Left ventricle myocardium superior (tissue), 1 donor: ENCODE measurements at regions not wholly inside any gene's neighbourhood (a gene's known extent, or its start where the extent isn't known, plus 50 kb on each side); places are given as distances from the start of the nearest gene placed in this dataset.
A peak's percentile ranks its signal among the peaks of the same experiment; 100 is the strongest.

Experiments used
- ATAC-seq: fragments of 200-7000 bp; cut with Tn5 transposase; one replicate; pipeline ENCODE4 v1.9.1; 2020; ENCODE audit warnings: mild to moderate bottlenecking, moderate library complexity
- DNase-seq: peaks from one replicate; pipeline ENCODE4 v3.0.0-alpha.2; 2020
- intact Hi-C: fragments of 100-400 bp; cut with micrococcal nuclease; formaldehyde crosslinking; loops from one replicate; pipeline ENCODE4 v1.11.0; 2022
- donor health status: DM: no; HTN: yes; CAD: no; lungs with severe emphysema.

DNA sequence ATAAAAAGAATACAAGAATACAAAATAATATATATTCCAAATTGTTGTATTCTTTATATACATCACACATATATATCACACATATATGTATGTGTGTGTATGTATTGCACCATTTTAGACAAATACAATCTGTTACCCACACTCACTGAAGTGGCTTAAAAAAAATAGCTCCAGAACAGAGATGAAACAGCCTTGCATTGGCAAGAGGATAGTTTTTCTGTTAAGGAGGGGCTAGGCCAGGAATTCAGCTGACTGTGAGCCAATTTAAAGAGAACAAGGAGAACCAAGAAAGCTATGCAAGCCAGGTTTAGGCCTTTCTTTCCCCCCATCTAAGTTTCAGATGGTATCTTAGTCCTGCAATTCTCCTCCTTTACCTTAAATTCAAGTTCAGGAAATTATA, 257.5 kb downstream of the MZT1 start:
- no peak for DNase-seq
- intact Hi-C loops = no loop called here
- ATAC-seq = no peak

DNA sequence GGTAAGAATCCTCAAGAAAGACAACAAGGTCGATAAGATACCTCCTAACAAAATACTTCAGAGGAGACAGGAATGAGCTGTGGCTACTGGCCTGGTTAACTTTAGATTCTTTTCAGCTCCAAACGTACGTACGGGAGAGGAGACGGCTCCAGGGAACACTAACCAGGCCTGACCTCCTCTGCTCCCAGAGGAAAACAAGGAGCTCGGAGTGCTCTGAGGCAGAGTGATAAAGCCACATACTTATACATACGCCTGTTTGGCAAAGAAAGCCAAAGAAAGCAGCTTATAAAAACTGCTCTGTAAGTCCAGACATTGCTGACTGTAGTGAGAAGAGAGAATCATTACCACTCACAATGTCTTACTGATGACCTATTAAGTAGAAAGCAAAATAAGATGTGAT, 263.9 kb downstream of the MZT1 start:
- peak; percentile 79 for ATAC-seq

DNA sequence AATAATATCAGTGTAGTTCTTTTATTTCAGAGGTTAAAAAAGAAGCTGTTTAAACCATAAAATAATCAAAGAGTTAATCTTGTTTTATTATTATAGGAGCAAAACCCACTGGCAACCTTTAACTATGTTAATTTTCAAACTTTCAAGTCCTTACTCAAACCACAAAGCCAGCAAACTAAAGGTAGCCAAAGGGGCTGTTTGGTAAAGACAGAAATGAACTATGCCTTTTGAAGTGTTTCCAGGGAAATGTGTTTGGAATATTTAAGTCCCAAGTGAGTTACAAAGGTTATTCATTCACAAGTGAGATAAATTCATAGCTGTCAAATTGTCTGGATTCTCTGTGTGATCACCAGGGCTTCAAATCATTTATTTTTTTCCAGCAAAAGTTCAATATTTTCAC, 264.7 kb downstream of the MZT1 start:
- no peak for ATAC-seq
- intact Hi-C loops = no loop called here
- no peak for DNase-seq

More for the DNA sequence above, 263.9 kb downstream of the MZT1 start:
- no peak for DNase-seq
- intact Hi-C loops = no loop called here

DNA sequence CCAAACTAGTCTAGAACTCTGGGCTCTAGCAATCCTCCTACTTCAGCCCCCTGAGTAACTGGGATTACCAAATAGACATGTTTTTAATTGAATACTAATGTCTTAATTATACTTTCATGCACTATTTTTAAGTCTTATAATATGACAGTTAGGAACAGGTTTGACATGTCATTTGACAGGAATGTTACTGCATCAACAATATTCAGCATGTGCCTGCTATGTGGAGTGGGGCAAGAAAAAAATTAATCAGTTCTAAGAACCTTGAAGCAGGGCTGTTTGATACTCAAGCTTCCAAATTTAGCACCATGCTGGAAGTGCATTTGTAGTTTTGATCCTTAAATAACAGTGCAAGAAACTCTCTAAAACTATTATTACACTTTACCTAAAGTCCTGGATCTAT, 265.3 kb downstream of the MZT1 start:
- intact Hi-C loops = no loop called here
- no peak for DNase-seq

DNA sequence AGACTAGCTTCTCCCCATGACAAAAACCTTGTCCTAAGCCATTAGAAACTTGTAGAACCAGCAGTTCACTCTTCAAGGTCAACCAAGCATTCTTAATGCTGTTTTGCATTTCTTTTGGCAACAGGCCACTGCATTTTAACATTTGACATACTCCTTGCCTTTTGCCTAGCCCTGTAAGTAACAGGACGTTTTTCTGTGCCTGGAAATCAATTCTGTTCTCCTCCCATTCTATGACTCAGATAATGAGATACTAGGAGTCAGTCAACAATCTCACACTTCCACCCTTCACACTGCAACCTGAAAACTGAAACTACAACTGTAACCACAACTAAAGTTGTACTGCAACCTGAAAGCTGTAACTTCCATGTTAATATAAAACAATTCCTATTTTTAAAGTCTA, 268.7 kb downstream of the MZT1 start:
- ATAC-seq = no peak

More for the DNA sequence above, 265.3 kb downstream of the MZT1 start:
- ATAC-seq = no peak

DNA sequence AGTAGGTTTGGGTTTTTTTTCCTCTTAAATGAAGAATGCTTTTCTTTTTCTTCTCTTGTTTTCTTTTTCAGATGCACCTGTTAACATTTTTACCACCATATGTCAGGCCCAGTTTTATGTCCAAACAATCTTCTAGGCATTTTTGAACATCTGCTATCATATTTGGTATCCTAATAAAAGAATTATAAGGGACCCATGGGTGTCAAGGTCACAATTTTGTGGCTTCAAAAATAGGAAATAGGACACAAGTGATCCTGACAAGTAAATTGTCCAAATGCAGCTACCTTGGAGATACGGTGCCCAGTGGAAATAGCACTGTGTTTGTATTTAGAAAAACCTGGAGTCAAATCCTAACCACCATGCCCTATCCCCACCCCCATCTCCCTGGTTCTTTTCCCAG, 270.3 kb downstream of the MZT1 start:
- intact Hi-C loops = no loop called here
- no peak for DNase-seq
- ATAC-seq = no peak

More for the DNA sequence above, 268.7 kb downstream of the MZT1 start:
- intact Hi-C loops = no loop called here
- DNase-seq = no peak

DNA sequence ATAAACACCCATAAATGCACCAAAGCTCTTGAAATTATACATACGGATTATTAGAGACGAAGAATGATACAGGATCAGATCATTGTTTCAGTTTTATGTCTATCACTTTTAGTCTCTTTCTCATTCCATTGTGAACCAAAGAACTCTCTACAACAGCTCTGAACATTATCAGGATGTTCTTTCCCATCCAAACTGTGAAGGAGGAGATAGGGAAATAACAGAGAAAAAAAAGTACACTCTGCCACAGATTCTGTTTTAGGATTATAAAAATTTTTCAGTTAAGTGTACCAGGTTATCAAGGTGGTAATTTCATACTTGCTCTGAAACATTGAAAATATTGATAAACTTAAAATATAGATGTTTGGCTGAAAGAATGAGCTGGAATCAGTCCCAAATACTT, 270.9 kb downstream of the MZT1 start:
- no peak for DNase-seq
- intact Hi-C loops = no loop called here
- ATAC-seq = no peak

DNA sequence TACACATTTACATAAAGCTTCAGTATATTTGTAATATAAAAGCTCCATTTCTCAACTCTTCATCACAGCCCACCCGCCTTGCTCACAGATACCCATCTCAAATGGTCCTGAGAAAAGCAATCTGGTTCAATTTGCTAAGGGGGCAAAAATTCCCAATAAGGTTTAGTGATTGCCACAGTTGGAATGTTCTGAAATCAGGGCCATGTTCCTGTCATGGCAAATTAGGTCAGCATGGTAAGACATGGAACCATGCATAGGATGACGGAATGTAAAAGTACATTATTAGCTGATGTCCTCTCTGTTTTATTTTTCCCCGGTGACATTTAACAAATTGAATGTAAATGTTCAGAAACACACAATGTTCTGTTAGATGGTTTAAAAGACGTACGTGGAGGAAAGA, 274.3 kb downstream of the MZT1 start:
- no peak for DNase-seq
- ATAC-seq = no peak
- intact Hi-C loops = no loop called here

DNA sequence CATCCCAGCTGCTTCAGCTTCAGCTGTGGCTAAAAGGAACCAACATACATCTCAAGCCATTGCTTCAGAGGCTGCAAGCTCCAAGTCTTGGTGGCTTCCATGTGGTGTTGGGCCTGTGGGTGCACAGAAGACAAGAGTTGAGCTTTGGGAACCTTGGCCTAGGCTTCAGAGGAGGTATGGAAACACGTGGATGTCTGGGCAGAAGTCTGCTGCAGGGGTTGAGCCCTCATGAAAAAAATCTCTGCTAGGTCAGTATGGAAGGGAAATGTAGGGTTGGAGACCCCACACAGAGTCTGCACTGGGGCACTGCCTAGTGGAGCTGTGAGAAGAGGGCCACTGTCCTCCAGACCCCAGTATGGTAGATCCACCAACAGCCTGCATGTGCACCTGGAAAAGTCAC, 279.3 kb downstream of the MZT1 start:
- ATAC-seq = no peak
- DNase-seq = no peak
- intact Hi-C loops = no loop called here

DNA sequence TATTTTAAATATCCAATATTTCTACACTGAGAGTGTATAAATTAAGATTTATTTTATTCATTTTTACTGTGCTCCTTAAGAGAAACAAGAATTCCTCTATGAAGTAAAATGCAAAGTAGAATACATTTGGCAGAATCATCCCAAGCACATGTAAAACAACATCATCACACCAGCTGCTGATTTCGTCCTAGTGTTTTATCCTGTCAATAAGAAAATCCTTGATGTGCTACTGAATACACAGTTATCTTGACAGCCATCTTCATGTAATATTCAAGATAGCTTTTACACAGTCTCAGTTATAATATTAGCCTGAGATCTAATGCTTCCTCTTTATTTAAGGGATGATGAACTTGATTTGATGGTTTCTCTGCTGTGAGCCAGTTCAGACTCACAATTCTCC, 282.4 kb downstream of the MZT1 start:
- ATAC-seq (no peak), DNase-seq (no peak)
- intact Hi-C loops = no loop called here

DNA sequence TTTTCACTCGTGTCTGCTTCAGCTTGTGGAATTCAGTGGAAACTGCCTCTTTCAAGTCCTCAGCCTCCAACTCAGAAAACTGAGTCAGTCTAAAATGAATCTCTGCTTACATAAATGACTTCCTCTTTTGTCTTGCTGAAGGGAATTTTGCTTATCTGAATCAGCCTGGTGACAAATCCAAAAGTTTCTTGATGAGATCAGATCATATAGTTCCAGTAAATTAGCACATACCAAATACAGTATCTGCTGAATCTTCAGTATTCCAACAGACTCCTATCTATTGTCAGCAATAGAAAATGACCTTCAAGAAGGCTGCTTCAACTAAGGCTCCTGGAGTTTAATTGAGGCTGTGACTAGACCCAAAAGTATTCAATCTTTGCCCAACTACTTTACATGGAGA, 290.0 kb downstream of the MZT1 start:
- no peak for ATAC-seq
- no peak for DNase-seq
- intact Hi-C loops = no loop called here

DNA sequence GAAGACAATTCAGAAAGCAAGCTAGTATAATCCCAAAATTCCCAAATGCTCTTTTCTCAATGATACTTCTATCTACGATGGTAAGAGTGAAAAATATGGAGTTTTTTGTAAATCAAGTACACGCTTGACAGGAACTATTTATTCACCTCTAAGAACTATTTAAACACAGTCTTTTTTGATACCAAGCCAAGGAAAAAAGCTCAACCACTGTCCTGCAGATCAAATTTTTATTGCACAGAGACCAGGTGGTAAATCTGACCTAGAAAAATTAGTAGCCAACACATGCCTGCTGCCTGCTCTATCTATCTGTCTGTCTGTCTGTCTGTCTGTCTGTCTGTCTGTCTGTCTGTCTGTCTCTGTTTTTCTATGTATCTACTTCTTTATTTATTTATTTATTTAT, 292.2 kb downstream of the MZT1 start:
- intact Hi-C loops = no loop called here
- no peak for ATAC-seq
- DNase-seq = no peak

DNA sequence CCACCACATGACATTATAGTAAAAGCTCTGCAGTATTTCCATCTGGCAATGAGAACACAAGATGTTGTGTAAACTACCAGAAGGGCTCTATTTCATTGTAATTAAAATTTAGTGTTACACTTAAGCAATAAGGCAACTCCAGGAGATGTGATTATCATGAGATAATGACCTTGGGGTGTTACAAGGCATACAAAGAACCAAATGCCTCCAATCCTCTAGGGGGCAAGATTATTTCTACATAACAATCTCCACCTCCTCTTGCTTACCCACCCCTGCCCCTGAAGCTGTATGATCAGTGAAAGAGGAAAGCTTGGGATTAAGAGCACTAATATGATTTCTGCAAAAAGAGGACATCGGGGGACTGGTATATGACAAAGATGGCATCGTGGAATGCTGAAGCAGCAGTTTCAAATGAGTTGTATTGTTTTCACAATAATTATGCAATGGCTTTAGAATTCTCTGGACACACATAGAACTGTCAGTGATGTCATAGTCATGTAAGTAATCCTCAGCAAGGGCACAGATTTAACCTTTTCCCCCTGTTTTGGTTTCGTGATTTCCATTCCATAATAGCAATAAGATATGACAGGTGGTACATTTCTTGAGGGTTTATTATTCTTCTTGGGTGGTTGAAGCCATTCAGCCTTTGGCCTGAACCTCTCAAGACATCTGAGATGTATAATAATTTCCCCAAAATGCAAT, 295.3 kb downstream of the MZT1 start:
- no peak for DNase-seq
- intact Hi-C loops = no loop called here
- no peak for ATAC-seq

DNA sequence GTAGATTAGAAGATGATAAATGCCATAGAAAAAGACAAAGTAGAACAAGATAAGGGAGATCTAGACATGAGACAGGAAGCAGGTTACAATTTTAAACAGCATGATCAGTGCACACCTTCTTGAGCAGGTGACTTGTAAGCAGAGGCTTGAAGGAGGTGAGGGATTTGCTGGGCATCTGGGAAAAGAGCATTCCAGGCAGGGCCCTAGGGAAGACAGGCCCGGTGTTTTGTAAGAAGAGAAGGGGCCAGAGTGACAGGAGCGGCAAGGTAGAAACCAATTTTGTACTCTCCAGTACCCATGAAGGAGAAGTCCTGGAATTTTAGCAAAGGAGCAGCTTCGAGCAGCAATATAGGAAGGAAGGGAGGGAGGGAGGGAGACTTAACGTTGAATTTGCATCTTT, 296.5 kb downstream of the MZT1 start:
- no peak for DNase-seq
- ATAC-seq = no peak
- intact Hi-C loops = no loop called here

DNA sequence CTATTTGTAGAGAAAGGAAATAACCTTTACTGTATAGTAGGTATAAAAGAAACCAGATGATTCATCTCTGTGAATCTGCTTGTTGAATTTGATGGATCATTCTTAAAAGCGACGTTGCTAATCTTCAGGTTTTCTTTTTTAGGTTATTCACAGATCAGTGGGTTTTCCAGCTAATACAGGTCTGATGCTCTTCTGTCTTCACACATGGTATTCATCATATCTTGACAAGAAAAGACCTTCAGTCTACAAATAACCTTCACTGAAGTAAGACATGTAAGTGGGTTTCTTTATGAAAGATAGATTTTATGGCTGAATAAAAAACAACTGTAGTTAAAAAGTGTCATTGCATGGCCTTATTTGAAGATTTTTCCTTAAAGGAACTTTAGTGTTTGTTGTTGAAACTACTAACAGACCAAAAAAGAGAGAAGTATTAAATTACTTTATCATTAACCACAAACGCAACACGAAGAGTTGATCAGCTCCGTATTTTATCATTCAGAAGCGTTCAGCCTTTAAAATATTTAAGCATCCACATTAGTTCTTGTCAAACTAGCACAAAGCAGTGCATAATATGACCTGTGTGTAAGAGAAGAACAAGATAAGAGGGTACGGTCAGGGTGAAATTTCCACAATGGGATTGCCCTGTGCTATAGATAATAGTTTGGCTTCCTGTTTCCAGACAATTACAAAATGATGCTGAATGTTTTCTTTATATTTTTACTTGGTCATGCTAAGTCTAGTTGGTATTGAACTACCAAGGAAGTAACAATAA, 299.5 kb downstream of the MZT1 start:
- intact Hi-C loops = no loop called here
- ATAC-seq (no peak), DNase-seq (no peak)

DNA sequence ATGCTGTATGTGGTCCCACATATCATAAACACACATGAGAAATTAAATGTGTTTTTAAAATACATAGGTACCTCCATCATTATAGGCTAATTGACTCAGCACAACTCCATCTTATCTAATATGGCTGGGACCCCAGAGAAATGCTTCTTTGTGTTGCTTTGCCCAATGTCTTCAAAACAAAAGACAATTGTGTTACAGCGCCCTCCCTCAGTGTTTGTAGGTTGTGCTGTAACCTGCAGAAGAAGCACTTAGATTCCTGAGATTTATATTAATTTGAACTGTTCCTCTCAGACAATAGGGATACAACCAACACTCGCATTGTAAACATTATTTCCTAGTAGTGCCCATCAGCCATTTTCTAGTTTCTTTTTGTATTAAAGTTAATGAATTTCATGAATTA, 303.4 kb downstream of the MZT1 start:
- DNase-seq = no peak
- intact Hi-C loops = no loop called here
- ATAC-seq = no peak

DNA sequence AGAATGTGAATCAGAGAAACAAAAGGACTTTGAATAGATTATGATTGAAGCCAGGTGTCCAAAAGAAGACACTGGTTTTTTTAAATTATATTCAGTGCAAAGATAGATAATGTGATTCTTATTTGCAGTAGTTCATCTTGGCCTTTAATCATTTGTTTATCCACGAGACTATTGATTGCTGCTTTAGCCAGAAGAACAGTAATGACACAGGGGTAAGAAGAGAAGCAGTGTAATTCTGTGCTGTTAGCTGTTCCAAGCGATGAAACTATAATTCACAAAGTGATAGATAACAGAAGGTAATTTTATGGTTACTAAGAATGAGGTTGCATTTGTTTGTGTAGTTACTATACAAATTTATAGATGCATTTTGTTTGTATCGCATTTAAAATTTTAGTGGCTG, 311.6 kb downstream of the MZT1 start:
- intact Hi-C loops = no loop called here
- no peak for ATAC-seq
- DNase-seq = no peak

DNA sequence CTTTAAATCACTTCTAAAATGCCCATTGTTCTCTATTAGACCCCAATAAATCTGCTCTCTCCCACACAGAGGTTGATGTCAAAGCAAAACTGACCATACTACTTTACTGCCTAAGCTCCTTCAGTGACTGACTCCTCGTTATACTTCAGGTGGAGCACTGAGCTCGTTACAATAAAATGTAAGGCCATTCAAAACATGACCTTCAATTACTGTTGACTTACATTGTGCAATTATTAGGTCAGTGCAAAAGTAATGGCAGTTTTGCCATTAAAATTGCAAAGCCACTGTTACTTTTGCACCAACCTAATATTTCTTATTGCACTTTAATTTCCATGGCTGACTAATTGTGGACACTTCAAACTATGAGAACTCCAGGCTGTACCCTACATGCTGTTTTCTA, 314.9 kb downstream of the MZT1 start:
- intact Hi-C loops = no loop called here
- no peak for ATAC-seq
- DNase-seq = no peak

DNA sequence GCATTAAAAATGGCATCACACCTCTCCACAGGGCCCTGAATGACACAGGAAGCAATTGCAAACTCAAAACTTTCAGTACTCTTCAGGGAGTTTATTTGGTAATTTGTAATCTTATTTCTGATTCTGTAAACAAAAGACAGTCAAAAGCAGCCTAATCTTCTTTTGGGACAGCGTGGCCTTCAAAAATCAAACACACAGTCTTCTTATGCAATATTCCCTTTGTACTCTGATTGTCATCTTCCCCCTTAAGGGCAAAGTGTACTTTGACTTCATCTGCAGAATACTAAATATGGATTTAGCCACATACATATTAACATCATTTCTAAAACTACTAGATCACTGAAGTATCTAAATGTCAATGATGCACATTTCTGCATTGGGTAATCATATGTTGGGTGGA, 322.0 kb downstream of the MZT1 start:
- no peak for ATAC-seq
- no peak for DNase-seq
- intact Hi-C loops = no loop called here

DNA sequence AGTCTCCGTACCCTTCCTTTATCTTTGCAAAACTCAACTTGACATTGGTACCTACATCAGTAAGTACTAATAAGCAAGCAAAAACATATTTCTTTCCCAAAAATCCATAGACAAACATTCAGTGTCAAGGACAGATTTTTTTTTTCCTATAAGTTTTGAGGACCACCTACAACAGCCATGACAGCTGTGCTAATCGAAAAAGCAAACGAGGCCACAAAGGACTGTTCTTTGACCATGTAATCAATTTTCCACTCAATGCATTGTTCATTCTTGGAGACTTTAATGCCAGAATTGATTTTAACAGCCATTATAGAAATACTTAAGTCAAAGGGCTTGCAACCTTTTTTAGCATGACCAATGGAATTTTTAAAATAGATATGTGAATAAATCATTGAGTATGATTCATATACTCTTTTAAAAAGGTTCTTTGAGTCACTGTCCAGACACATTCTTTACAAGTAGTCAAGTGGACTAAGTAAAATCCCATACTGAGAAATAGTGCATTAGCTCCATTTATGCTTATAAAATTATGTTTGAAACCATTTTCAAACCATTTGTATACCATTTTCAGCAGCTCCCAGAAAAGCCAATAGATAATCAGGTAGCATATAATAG, 323.9 kb downstream of the MZT1 start:
- ATAC-seq = no peak
- intact Hi-C loops = no loop called here
- DNase-seq = no peak

DNA sequence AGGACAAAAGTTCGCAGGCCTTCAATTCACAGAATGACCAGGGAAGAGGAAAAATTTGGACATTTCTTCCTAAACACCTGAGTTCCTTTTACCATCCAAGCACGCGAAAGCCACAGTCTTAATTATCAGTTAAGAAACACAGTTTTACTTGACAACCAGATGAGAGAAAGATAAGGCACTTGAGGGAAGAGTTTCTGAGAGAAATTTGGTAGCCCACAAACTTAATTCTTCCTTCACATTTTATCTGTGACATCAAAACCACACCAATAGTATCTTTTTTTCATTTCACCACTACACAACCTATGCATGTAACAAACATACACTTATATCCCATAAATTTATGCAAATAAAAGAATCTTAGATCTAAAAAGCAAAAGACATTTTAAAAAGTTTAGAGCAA, 326.6 kb downstream of the MZT1 start:
- no peak for DNase-seq
- intact Hi-C loops = no loop called here
- no peak for ATAC-seq
